ENCODE measurements at regions not wholly inside any gene's neighbourhood (a gene's known extent, or its start where the extent isn't known, plus 50 kb on each side); places are given as distances from the start of the nearest gene placed in this dataset.
"Not testable (repeated sequence)": the region's sequence is repeated elsewhere in the genome, so short reads cannot be mapped to it uniquely, and the experiment has no call there.

GRCh38 chr7:80082213-80082612 is 52.4 kb upstream of the GNAI1 start:
- no peak for DNase-seq (ENCODE audit: extremely low read depth in 1 of 2, low read depth in 1 of 2)

GRCh38 chr7:80078886-80079285 is 55.7 kb upstream of the GNAI1 start:
- no peak for DNase-seq (ENCODE audit: extremely low read depth in 1 of 2, low read depth in 1 of 2)

- no peak for DNase-seq (ENCODE audit: extremely low read depth in 1 of 2, low read depth in 1 of 2)
These were observed 56.4 kb upstream of the GNAI1 start for GRCh38 chr7:80078159-80078731.

- no peak for DNase-seq (ENCODE audit: extremely low read depth in 1 of 2, low read depth in 1 of 2)
These were observed 64.2 kb upstream of the GNAI1 start for GRCh38 chr7:80070391-80070790.

- DNase-seq (ENCODE audit: extremely low read depth in 1 of 2, low read depth in 1 of 2) = no peak
These were observed 68.0 kb upstream of the GNAI1 start for GRCh38 chr7:80066639-80067038.

- no peak for DNase-seq (ENCODE audit: extremely low read depth in 1 of 2, low read depth in 1 of 2)
These were observed 70.8 kb upstream of the GNAI1 start for GRCh38 chr7:80063834-80064233.

- no peak for DNase-seq (ENCODE audit: extremely low read depth in 1 of 2, low read depth in 1 of 2)
These were observed 74.3 kb upstream of the GNAI1 start for GRCh38 chr7:80060218-80060806.

- DNase-seq (ENCODE audit: extremely low read depth in 1 of 2, low read depth in 1 of 2) = no peak
These were observed 77.1 kb upstream of the GNAI1 start for GRCh38 chr7:80057488-80057887.

- DNase-seq (ENCODE audit: extremely low read depth in 1 of 2, low read depth in 1 of 2) = no peak
These were observed 80.3 kb upstream of the GNAI1 start for GRCh38 chr7:80054356-80054755.

- no peak for DNase-seq (ENCODE audit: extremely low read depth in 1 of 2, low read depth in 1 of 2)
These were observed 81.5 kb upstream of the GNAI1 start for GRCh38 chr7:80053124-80053523.

- no peak for DNase-seq (ENCODE audit: extremely low read depth in 1 of 2, low read depth in 1 of 2)
These were observed 86.7 kb upstream of the GNAI1 start for GRCh38 chr7:80047856-80048459.

GRCh38 chr7:80047032-80047431 is 87.6 kb upstream of the GNAI1 start:
- no peak for DNase-seq (ENCODE audit: extremely low read depth in 1 of 2, low read depth in 1 of 2)

- no peak for DNase-seq (ENCODE audit: extremely low read depth in 1 of 2, low read depth in 1 of 2)
These were observed 89.8 kb upstream of the GNAI1 start for GRCh38 chr7:80044796-80045195.

GRCh38 chr7:80040752-80041151 is 93.9 kb upstream of the GNAI1 start:
- no peak for DNase-seq (ENCODE audit: extremely low read depth in 1 of 2, low read depth in 1 of 2)

- no peak for DNase-seq (ENCODE audit: extremely low read depth in 1 of 2, low read depth in 1 of 2)
These were observed 94.3 kb upstream of the GNAI1 start for GRCh38 chr7:80040335-80040734.

GRCh38 chr7:80039251-80039884 is 95.3 kb upstream of the GNAI1 start:
- no peak for DNase-seq (ENCODE audit: extremely low read depth in 1 of 2, low read depth in 1 of 2)

GRCh38 chr7:80037689-80038088 is 96.9 kb upstream of the GNAI1 start:
- no peak for DNase-seq (ENCODE audit: extremely low read depth in 1 of 2, low read depth in 1 of 2)

GRCh38 chr7:80036107-80036506 is 98.5 kb upstream of the GNAI1 start:
- DNase-seq (ENCODE audit: extremely low read depth in 1 of 2, low read depth in 1 of 2) = no peak

GRCh38 chr7:80028717-80029116 is 105.9 kb upstream of the GNAI1 start:
- DNase-seq (ENCODE audit: extremely low read depth in 1 of 2, low read depth in 1 of 2) = no peak

- no peak for DNase-seq (ENCODE audit: extremely low read depth in 1 of 2, low read depth in 1 of 2)
These were observed 106.9 kb upstream of the GNAI1 start for GRCh38 chr7:80027611-80028173.

- no peak for DNase-seq (ENCODE audit: extremely low read depth in 1 of 2, low read depth in 1 of 2)
These were observed 107.9 kb upstream of the GNAI1 start for GRCh38 chr7:80026766-80027165.

GRCh38 chr7:80020277-80020676 is 114.4 kb upstream of the GNAI1 start:
- not testable (repeated sequence) for DNase-seq (ENCODE audit: extremely low read depth in 1 of 2, low read depth in 1 of 2)
